Esophagus squamous epithelium (tissue), 4 donors: ENCODE measurements at regions not wholly inside any gene's neighbourhood (a gene's known extent, or its start where the extent isn't known, plus 50 kb on each side); places are given as distances from the start of the nearest gene placed in this dataset.

ENCODE experiments used
- POLR2A ChIP-seq, 4 donors: fragments of 450-650 bp; IDR thresholded peaks; one replicate each; pipeline ENCODE4 v1.6.1; 2017; ENCODE audit warnings: antibody characterized with exemption in 4 of 4, mild to moderate bottlenecking in 4 of 4, moderate library complexity in 3 of 4
- TF ChIP-seq, protein P1 (sequence below), 6 experiments: fragments of 450-650 bp in 4 of 6; fragments of 200-600 bp in 2 of 6; sonication (generic) in 2 of 6; IDR thresholded peaks; one replicate each; pipeline ENCODE4 v1.5.1; 2016 to 2019; ENCODE audit warnings: antibody characterized with exemption in 6 of 6, mild to moderate bottlenecking in 4 of 6, moderate library complexity in 4 of 6

DNA sequence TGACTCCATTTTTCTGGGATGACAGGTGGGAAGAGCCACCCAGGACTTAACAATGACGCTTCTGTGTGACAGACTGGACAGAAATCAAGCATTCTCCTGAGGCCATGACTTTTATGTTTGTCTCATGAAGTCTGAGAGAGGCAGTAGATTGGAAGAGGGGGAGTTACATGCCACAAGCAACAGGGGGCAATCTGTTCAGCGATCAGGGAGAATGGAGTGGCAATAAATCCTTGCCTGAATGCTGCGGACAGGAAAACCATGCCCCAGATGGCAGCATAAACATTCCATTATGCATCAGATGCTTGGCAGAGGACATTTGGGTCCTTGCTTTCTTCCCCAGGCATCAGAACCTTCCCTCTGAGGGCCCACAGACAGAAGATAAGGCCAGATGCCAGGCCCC lies 312.4 kb upstream of the DIPK2B start:
- TF ChIP-seq, protein P1, sequence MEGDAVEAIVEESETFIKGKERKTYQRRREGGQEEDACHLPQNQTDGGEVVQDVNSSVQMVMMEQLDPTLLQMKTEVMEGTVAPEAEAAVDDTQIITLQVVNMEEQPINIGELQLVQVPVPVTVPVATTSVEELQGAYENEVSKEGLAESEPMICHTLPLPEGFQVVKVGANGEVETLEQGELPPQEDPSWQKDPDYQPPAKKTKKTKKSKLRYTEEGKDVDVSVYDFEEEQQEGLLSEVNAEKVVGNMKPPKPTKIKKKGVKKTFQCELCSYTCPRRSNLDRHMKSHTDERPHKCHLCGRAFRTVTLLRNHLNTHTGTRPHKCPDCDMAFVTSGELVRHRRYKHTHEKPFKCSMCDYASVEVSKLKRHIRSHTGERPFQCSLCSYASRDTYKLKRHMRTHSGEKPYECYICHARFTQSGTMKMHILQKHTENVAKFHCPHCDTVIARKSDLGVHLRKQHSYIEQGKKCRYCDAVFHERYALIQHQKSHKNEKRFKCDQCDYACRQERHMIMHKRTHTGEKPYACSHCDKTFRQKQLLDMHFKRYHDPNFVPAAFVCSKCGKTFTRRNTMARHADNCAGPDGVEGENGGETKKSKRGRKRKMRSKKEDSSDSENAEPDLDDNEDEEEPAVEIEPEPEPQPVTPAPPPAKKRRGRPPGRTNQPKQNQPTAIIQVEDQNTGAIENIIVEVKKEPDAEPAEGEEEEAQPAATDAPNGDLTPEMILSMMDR (IDR thresholded peaks at IDR 0.05): no peak
- TF ChIP-seq POLR2A (IDR thresholded peaks at IDR 0.05): no peak
